ENCODE measurements at regions not wholly inside any gene's neighbourhood (a gene's known extent, or its start where the extent isn't known, plus 50 kb on each side); places are given as distances from the start of the nearest gene placed in this dataset.

- Histone ChIP-seq H3K27ac (replicated peaks) (no peak overlapping the region), H3K4me3 (no peak overlapping the region), H3K9me3 (replicated peaks) (peaks cover 10% of the 10 kb centered on the region), H3K36me3 (no peaks in the 10 kb centered on the region), H3K27me3 (ENCODE audit: low read depth) (no peaks in the 10 kb centered on the region), H3K4me1 (peaks cover 5% of the 10 kb centered on the region)
- TF ChIP-seq, protein P1, sequence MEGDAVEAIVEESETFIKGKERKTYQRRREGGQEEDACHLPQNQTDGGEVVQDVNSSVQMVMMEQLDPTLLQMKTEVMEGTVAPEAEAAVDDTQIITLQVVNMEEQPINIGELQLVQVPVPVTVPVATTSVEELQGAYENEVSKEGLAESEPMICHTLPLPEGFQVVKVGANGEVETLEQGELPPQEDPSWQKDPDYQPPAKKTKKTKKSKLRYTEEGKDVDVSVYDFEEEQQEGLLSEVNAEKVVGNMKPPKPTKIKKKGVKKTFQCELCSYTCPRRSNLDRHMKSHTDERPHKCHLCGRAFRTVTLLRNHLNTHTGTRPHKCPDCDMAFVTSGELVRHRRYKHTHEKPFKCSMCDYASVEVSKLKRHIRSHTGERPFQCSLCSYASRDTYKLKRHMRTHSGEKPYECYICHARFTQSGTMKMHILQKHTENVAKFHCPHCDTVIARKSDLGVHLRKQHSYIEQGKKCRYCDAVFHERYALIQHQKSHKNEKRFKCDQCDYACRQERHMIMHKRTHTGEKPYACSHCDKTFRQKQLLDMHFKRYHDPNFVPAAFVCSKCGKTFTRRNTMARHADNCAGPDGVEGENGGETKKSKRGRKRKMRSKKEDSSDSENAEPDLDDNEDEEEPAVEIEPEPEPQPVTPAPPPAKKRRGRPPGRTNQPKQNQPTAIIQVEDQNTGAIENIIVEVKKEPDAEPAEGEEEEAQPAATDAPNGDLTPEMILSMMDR (IDR thresholded peaks at IDR 0.05; ENCODE audit: borderline replicate concordance), result no peak
- no peak for DNase-seq
- intact Hi-C loops (cut with micrococcal nuclease), result no loop called here
Observed at GRCh38 chr4:23631255-23631950, 258.4 kb downstream of the PPARGC1A start.

GRCh38 chr4:23630110-23630509 is 259.7 kb downstream of the PPARGC1A start:
- TF ChIP-seq, protein P1 (IDR thresholded peaks at IDR 0.05; ENCODE audit: borderline replicate concordance), result no peak
- Histone ChIP-seq H3K9me3 (replicated peaks) (peaks cover 18% of the 10 kb centered on the region), H3K36me3 (no peaks in the 10 kb centered on the region), H3K27ac (replicated peaks) (no peak overlapping the region), H3K4me1 (peaks cover 5% of the 10 kb centered on the region), H3K4me3 (no peak overlapping the region), H3K27me3 (ENCODE audit: low read depth) (no peaks in the 10 kb centered on the region)
- intact Hi-C loops (cut with micrococcal nuclease), result no loop called here
- no peak for DNase-seq

DNA sequence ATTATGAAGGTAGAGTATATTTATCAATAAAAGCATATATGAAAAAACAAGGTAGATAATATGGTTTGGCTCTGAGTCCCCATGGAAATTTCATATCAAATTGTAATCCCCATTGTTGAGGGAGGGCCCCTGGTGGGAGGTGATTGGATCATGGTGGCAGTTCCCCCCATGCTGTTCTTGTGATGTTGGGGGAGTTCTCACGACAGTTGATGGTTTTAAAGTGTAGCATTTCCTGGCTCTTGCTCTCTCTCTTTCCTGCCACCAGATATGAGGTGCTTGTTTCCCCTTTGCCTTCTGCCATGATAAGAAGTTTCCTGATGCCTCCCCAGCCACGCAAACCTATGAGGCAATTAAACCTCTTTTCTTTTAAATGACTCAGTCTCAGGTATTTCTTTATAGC is 260.4 kb downstream of the PPARGC1A start:
- peaks cover 5% of the 10 kb centered on the region for H3K4me1 ChIP-seq
- DNase-seq, result no peak

GRCh38 chr4:23614284-23614892 is 275.5 kb downstream of the PPARGC1A start:
- no peaks in the 10 kb centered on the region for H3K27me3 ChIP-seq (ENCODE audit: low read depth)
- H3K27ac ChIP-seq (replicated peaks), result no peak overlapping the region
- no peak overlapping the region for H3K4me3 ChIP-seq
- DNase-seq, result no peak
- H3K4me1 ChIP-seq, result no peaks in the 10 kb centered on the region
- TF ChIP-seq, protein P1 (IDR thresholded peaks at IDR 0.05; ENCODE audit: borderline replicate concordance), result peak; percentile 49
- no peaks in the 10 kb centered on the region for H3K36me3 ChIP-seq
- intact Hi-C loops (cut with micrococcal nuclease), result no loop called here
- no peaks in the 10 kb centered on the region for H3K9me3 ChIP-seq (replicated peaks)

More for the DNA sequence above, 260.4 kb downstream of the PPARGC1A start:
- peaks cover 18% of the 10 kb centered on the region for H3K9me3 ChIP-seq (replicated peaks)
- no peak overlapping the region for H3K27ac ChIP-seq (replicated peaks)
- no peak overlapping the region for H3K4me3 ChIP-seq
- no peaks in the 10 kb centered on the region for H3K36me3 ChIP-seq
- no peaks in the 10 kb centered on the region for H3K27me3 ChIP-seq (ENCODE audit: low read depth)
- TF ChIP-seq, protein P1 (IDR thresholded peaks at IDR 0.05; ENCODE audit: borderline replicate concordance), result no peak
- intact Hi-C loops (cut with micrococcal nuclease), result no loop called here

DNA sequence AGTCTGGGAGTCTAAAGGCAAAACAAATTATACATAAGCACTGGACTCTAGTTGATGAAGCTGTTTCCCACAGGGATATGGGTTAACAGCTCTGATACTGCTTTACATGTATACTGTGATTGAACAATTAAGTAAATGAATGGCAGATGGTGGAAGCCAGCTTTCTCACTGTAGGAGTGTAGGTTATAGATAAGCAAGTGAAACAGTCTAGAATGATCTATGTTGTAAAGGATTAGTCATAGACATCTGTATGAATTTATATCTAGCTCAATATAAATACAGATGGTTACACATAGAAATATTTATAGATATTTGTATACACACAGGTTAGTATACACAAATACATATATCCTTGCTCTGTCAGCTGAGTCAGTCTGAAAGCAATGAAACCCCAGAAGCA is 276.1 kb downstream of the PPARGC1A start:
- Histone ChIP-seq H3K9me3 (replicated peaks) (no peaks in the 10 kb centered on the region), H3K36me3 (no peaks in the 10 kb centered on the region), H3K4me1 (no peaks in the 10 kb centered on the region), H3K4me3 (no peak overlapping the region), H3K27me3 (ENCODE audit: low read depth) (no peaks in the 10 kb centered on the region), H3K27ac (replicated peaks) (no peak overlapping the region)
- TF ChIP-seq, protein P1 (IDR thresholded peaks at IDR 0.05; ENCODE audit: borderline replicate concordance), result no peak
- intact Hi-C loops (cut with micrococcal nuclease), result no loop called here
- no peak for DNase-seq
